GM12872 (cell line): ENCODE measurements at regions not wholly inside any gene's neighbourhood (a gene's known extent, or its start where the extent isn't known, plus 50 kb on each side); places are given as distances from the start of the nearest gene placed in this dataset.

ENCODE experiments used
- CTCF ChIP-seq: IDR thresholded peaks from 3 replicates; pipeline ENCODE4 v1.5.1; 2011; ENCODE audit warnings: low read depth, mild to moderate bottlenecking, low read length, moderate library complexity; ENCODE audit not compliant: insufficient read depth

GRCh38 chr2:13986119-13986720 is 646.3 kb upstream of the LRATD1 start:
- no peak for TF ChIP-seq CTCF

GRCh38 chr2:13996527-13996926 is 636.0 kb upstream of the LRATD1 start:
- TF ChIP-seq CTCF: no peak

GRCh38 chr2:14011190-14011589 is 621.3 kb upstream of the LRATD1 start:
- TF ChIP-seq CTCF: no peak

GRCh38 chr2:14015113-14015630 is 617.3 kb upstream of the LRATD1 start:
- TF ChIP-seq CTCF: no peak

- TF ChIP-seq CTCF: no peak
Measured at GRCh38 chr2:14016289-14016955, 616.1 kb upstream of the LRATD1 start.

- no peak for TF ChIP-seq CTCF
Measured at GRCh38 chr2:14018620-14019019, 613.9 kb upstream of the LRATD1 start.

- no peak for TF ChIP-seq CTCF
Measured at GRCh38 chr2:14023558-14023957, 609.0 kb upstream of the LRATD1 start.
